ENCODE measurements at regions not wholly inside any gene's neighbourhood (a gene's known extent, or its start where the extent isn't known, plus 50 kb on each side); places are given as distances from the start of the nearest gene placed in this dataset.

GRCh38 chrX:3455796-3456195, 109.3 kb upstream of the MXRA5 start (continued):
- TF ChIP-seq CBX5 (IDR thresholded peaks at IDR 0.05; ENCODE audit: low read depth, low read length) (no peak), TAF7 (optimal IDR thresholded peaks at IDR 0.05; ENCODE audit: borderline replicate concordance, low read depth, low read length) (no peak), ATF2 (IDR thresholded peaks at IDR 0.05; ENCODE audit: low read length) (no peak), SAP30 (IDR thresholded peaks at IDR 0.05; ENCODE audit: insufficient read depth, insufficient replicate concordance, low read length) (no peak)

Data from H1 (cell line).